ENCODE measurements at regions not wholly inside any gene's neighbourhood (a gene's known extent, or its start where the extent isn't known, plus 50 kb on each side); places are given as distances from the start of the nearest gene placed in this dataset.

GRCh38 chr1:81563632-81564031 is 237.1 kb upstream of the ADGRL2 start:
- no peak overlapping the region for H2BK15ac ChIP-seq (ENCODE audit: low read depth, poor library complexity, severe bottlenecking)

GRCh38 chr1:81562934-81563333 is 237.8 kb upstream of the ADGRL2 start:
- no peak overlapping the region for H3K18ac ChIP-seq (ENCODE audit: low read depth in 1 of 2, low read length in 2 of 2)
- H2BK15ac ChIP-seq (ENCODE audit: low read depth, poor library complexity, severe bottlenecking): no peak overlapping the region
- no peak overlapping the region for H3K4me3 ChIP-seq (ENCODE audit: insufficient read depth in 1 of 2, low read depth in 1 of 2, low read length in 2 of 2)
- H2BK120ac ChIP-seq (ENCODE audit: low read depth, low read length): no peak overlapping the region
- no peaks in the 10 kb centered on the region for H3K27me3 ChIP-seq (ENCODE audit: control insufficient read depth in 1 of 2, insufficient read depth in 1 of 2, low read length in 2 of 2)
- no peak overlapping the region for H2BK5ac ChIP-seq (ENCODE audit: low read depth, low read length, poor library complexity, severe bottlenecking)
- no CpG with 5 or more reads among the region's 3 CpGs for WGBS
- H4K91ac ChIP-seq (ENCODE audit: low read length): no peak overlapping the region
- H3K4me2 ChIP-seq (ENCODE audit: low read length, poor library complexity, severe bottlenecking): no peak overlapping the region
- H2AK5ac ChIP-seq (ENCODE audit: low read length, severe bottlenecking): no peak overlapping the region
- no peaks in the 10 kb centered on the region for H3K36me3 ChIP-seq (ENCODE audit: control insufficient read depth in 1 of 2, insufficient read depth in 2 of 2, low read depth in 1 of 2, low read length in 2 of 2)
- no peak overlapping the region for H2BK12ac ChIP-seq (ENCODE audit: low read length in 2 of 2)
- H3K23ac ChIP-seq (ENCODE audit: low read length in 2 of 2): no peak overlapping the region
- H3K4ac ChIP-seq (ENCODE audit: low read depth in 1 of 2, low read length in 2 of 2): no peak overlapping the region
- no peaks in the 10 kb centered on the region for H3K9me3 ChIP-seq (ENCODE audit: control insufficient read depth, low read length)
- no peak overlapping the region for H4K8ac ChIP-seq (ENCODE audit: low read length)
- H2AFZ ChIP-seq (ENCODE audit: low read depth, low read length): no peak overlapping the region
- no peak overlapping the region for H3K9ac ChIP-seq (ENCODE audit: low read length)
- no peaks in the 10 kb centered on the region for H3K79me1 ChIP-seq (replicated peaks; ENCODE audit: low read length, poor library complexity, severe bottlenecking)
- no peak for DNase-seq
- H3K27ac ChIP-seq (ENCODE audit: low read length, poor library complexity, severe bottlenecking): no peak overlapping the region
- no peak overlapping the region for H3K14ac ChIP-seq (ENCODE audit: low read length in 2 of 2)
- H3K4me1 ChIP-seq (ENCODE audit: control insufficient read depth, insufficient read depth, low read depth, low read length): no peaks in the 10 kb centered on the region

More at GRCh38 chr1:81563632-81564031, 237.1 kb upstream of the ADGRL2 start:
- Histone ChIP-seq H3K27me3 (ENCODE audit: control insufficient read depth in 1 of 2, insufficient read depth in 1 of 2, low read length in 2 of 2) (no peaks in the 10 kb centered on the region), H3K4me2 (ENCODE audit: low read length, poor library complexity, severe bottlenecking) (no peak overlapping the region), H3K23ac (ENCODE audit: low read length in 2 of 2) (no peak overlapping the region), H2BK5ac (ENCODE audit: low read depth, low read length, poor library complexity, severe bottlenecking) (no peak overlapping the region), H3K4me1 (ENCODE audit: control insufficient read depth, insufficient read depth, low read depth, low read length) (no peaks in the 10 kb centered on the region), H2AFZ (ENCODE audit: low read depth, low read length) (no peak overlapping the region), H3K36me3 (ENCODE audit: control insufficient read depth in 1 of 2, insufficient read depth in 2 of 2, low read depth in 1 of 2, low read length in 2 of 2) (no peaks in the 10 kb centered on the region), H3K4ac (ENCODE audit: low read depth in 1 of 2, low read length in 2 of 2) (no peak overlapping the region), H2AK5ac (ENCODE audit: low read length, severe bottlenecking) (no peak overlapping the region), H4K91ac (ENCODE audit: low read length) (no peak overlapping the region), H2BK12ac (ENCODE audit: low read length in 2 of 2) (no peak overlapping the region), H4K8ac (ENCODE audit: low read length) (no peak overlapping the region), H3K14ac (ENCODE audit: low read length in 2 of 2) (no peak overlapping the region), H3K9ac (ENCODE audit: low read length) (no peak overlapping the region), H3K27ac (ENCODE audit: low read length, poor library complexity, severe bottlenecking) (no peak overlapping the region), H3K4me3 (ENCODE audit: insufficient read depth in 1 of 2, low read depth in 1 of 2, low read length in 2 of 2) (no peak overlapping the region), H3K18ac (ENCODE audit: low read depth in 1 of 2, low read length in 2 of 2) (no peak overlapping the region), H2BK120ac (ENCODE audit: low read depth, low read length) (no peak overlapping the region), H3K9me3 (ENCODE audit: control insufficient read depth, low read length) (no peaks in the 10 kb centered on the region), H3K79me1 (replicated peaks; ENCODE audit: low read length, poor library complexity, severe bottlenecking) (no peaks in the 10 kb centered on the region)
- DNase-seq: no peak

GRCh38 chr1:81560629-81561028 is 240.1 kb upstream of the ADGRL2 start:
- WGBS: 79% methylated on average over 6 of the region's 7 CpGs
- Histone ChIP-seq H2BK120ac (ENCODE audit: low read depth, low read length) (no peak overlapping the region), H4K8ac (ENCODE audit: low read length) (no peak overlapping the region), H3K23ac (ENCODE audit: low read length in 2 of 2) (no peak overlapping the region), H3K14ac (ENCODE audit: low read length in 2 of 2) (no peak overlapping the region), H2AK5ac (ENCODE audit: low read length, severe bottlenecking) (no peak overlapping the region), H3K18ac (ENCODE audit: low read depth in 1 of 2, low read length in 2 of 2) (no peak overlapping the region), H3K4me2 (ENCODE audit: low read length, poor library complexity, severe bottlenecking) (no peak overlapping the region), H3K4me1 (ENCODE audit: control insufficient read depth, insufficient read depth, low read depth, low read length) (no peaks in the 10 kb centered on the region), H2AFZ (ENCODE audit: low read depth, low read length) (no peak overlapping the region), H3K4ac (ENCODE audit: low read depth in 1 of 2, low read length in 2 of 2) (no peak overlapping the region), H3K27me3 (ENCODE audit: control insufficient read depth in 1 of 2, insufficient read depth in 1 of 2, low read length in 2 of 2) (no peaks in the 10 kb centered on the region), H3K9ac (ENCODE audit: low read length) (no peak overlapping the region), H3K9me3 (ENCODE audit: control insufficient read depth, low read length) (no peaks in the 10 kb centered on the region), H3K27ac (ENCODE audit: low read length, poor library complexity, severe bottlenecking) (no peak overlapping the region), H2BK5ac (ENCODE audit: low read depth, low read length, poor library complexity, severe bottlenecking) (no peak overlapping the region), H3K4me3 (ENCODE audit: insufficient read depth in 1 of 2, low read depth in 1 of 2, low read length in 2 of 2) (no peak overlapping the region), H2BK12ac (ENCODE audit: low read length in 2 of 2) (no peak overlapping the region), H4K91ac (ENCODE audit: low read length) (no peak overlapping the region), H2BK15ac (ENCODE audit: low read depth, poor library complexity, severe bottlenecking) (no peak overlapping the region), H3K36me3 (ENCODE audit: control insufficient read depth in 1 of 2, insufficient read depth in 2 of 2, low read depth in 1 of 2, low read length in 2 of 2) (no peaks in the 10 kb centered on the region), H3K79me1 (replicated peaks; ENCODE audit: low read length, poor library complexity, severe bottlenecking) (no peaks in the 10 kb centered on the region)
- no peak for DNase-seq

DNA sequence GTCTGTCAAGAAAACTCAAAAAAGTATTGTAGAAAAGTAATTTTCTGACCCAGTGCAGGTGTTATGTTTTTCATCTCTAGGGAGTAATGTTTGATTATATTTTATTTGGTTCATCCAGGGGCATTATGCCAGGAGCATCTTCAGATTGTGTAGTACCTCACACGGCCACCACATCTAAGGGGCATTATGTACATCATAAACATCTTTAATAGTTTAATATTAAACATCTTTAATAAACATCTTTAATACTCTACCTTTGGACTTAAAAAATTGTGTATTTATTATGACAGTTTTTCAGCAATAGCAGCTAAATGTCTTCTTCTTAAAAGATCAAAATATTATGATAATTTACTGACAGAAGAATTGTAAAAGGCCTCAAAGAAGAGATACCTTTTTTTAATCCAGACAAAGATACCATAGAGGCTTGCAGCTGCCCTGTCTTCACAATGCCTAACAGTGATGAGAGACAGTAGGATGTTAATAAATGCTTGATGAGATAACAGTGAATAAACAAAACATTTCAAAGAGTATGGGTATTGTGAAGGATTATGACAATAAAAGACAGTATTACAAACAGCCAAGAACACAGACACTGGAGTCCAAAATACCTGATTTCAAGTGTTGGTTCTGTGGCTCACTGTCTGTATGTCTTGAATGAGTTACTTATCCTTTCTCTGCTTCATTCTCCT is 240.9 kb upstream of the ADGRL2 start:
- no peak overlapping the region for H4K8ac ChIP-seq (ENCODE audit: low read length)
- H3K4me1 ChIP-seq (ENCODE audit: control insufficient read depth, insufficient read depth, low read depth, low read length): no peaks in the 10 kb centered on the region
- H3K4me3 ChIP-seq (ENCODE audit: insufficient read depth in 1 of 2, low read depth in 1 of 2, low read length in 2 of 2): no peak overlapping the region
- H2AFZ ChIP-seq (ENCODE audit: low read depth, low read length): no peak overlapping the region
- no peak overlapping the region for H2BK12ac ChIP-seq (ENCODE audit: low read length in 2 of 2)
- H3K36me3 ChIP-seq (ENCODE audit: control insufficient read depth in 1 of 2, insufficient read depth in 2 of 2, low read depth in 1 of 2, low read length in 2 of 2): no peaks in the 10 kb centered on the region
- no peak overlapping the region for H2BK15ac ChIP-seq (ENCODE audit: low read depth, poor library complexity, severe bottlenecking)
- H3K4ac ChIP-seq (ENCODE audit: low read depth in 1 of 2, low read length in 2 of 2): no peak overlapping the region
- H3K23ac ChIP-seq (ENCODE audit: low read length in 2 of 2): no peak overlapping the region
- DNase-seq: no peak
- no peak overlapping the region for H2BK120ac ChIP-seq (ENCODE audit: low read depth, low read length)
- no peak overlapping the region for H2AK5ac ChIP-seq (ENCODE audit: low read length, severe bottlenecking)
- H2BK5ac ChIP-seq (ENCODE audit: low read depth, low read length, poor library complexity, severe bottlenecking): no peak overlapping the region
- no peaks in the 10 kb centered on the region for H3K27me3 ChIP-seq (ENCODE audit: control insufficient read depth in 1 of 2, insufficient read depth in 1 of 2, low read length in 2 of 2)
- no peak overlapping the region for H3K4me2 ChIP-seq (ENCODE audit: low read length, poor library complexity, severe bottlenecking)
- H3K9me3 ChIP-seq (ENCODE audit: control insufficient read depth, low read length): no peaks in the 10 kb centered on the region
- H3K14ac ChIP-seq (ENCODE audit: low read length in 2 of 2): no peak overlapping the region
- no CpG with 5 or more reads among the region's 1 CpG for WGBS
- H3K27ac ChIP-seq (ENCODE audit: low read length, poor library complexity, severe bottlenecking): no peak overlapping the region
- H3K18ac ChIP-seq (ENCODE audit: low read depth in 1 of 2, low read length in 2 of 2): no peak overlapping the region
- no peak overlapping the region for H3K9ac ChIP-seq (ENCODE audit: low read length)
- no peak overlapping the region for H4K91ac ChIP-seq (ENCODE audit: low read length)
- no peaks in the 10 kb centered on the region for H3K79me1 ChIP-seq (replicated peaks; ENCODE audit: low read length, poor library complexity, severe bottlenecking)

Measured in mesenchymal stem cell (in vitro differentiated cells and primary cell).